ENCODE measurements at regions not wholly inside any gene's neighbourhood (a gene's known extent, or its start where the extent isn't known, plus 50 kb on each side); places are given as distances from the start of the nearest gene placed in this dataset.
A peak's percentile ranks its signal among the peaks of the same experiment; 100 is the strongest.

DNA sequence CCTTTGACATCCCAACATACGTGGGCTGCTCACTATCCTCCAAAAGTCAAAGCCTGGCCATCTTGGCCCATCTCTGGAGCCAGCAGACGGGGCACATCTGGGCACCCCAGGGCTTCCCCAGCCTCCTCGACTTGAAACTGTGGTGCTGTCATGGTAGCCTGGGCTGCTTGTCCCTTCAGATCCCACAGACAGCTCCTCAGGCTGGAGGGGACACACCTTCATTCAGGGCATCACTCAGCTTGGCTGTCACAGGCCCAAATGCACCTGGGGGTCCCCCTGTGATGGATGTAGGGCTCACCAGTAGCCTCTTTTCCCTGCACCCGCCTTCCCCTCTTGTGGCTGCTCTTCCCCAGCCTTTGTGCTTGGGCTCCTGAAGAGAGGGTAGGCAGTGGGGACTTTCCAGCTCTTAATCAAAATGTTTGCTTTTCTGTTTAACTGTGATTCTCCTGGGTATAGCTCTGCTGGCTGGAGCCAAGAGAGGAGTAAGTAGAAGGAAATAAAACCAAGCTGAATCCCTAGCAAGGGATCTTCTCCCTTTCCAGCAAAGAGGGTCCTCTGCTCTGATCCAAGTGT lies 92.3 kb downstream of the GYPC start:
- Histone ChIP-seq H3K36me3 (ENCODE audit: control insufficient read depth in 2 of 3, insufficient read depth in 3 of 3, low read length in 3 of 3) (no peaks in the 10 kb centered on the region), H3K9me3 (ENCODE audit: control insufficient read depth in 2 of 3, insufficient read depth in 1 of 3, low read length in 3 of 3) (no peaks in the 10 kb centered on the region), H3K4me1 (ENCODE audit: control insufficient read depth in 2 of 3, insufficient read depth in 2 of 3, low read depth in 1 of 3, low read length in 3 of 3) (no peaks in the 10 kb centered on the region), H3K27me3 (ENCODE audit: control insufficient read depth, insufficient read depth, low read length) (no peaks in the 10 kb centered on the region), H3K27ac (ENCODE audit: low read depth in 2 of 2, low read length in 2 of 2) (no peak overlapping the region), H3K9ac (ENCODE audit: low read length in 3 of 3) (no peak overlapping the region), H3K4me3 (ENCODE audit: low read length in 3 of 3) (no peak overlapping the region)
- intact Hi-C loops (cut with DNase I) = no loop called here
- TF ChIP-seq, protein P1, sequence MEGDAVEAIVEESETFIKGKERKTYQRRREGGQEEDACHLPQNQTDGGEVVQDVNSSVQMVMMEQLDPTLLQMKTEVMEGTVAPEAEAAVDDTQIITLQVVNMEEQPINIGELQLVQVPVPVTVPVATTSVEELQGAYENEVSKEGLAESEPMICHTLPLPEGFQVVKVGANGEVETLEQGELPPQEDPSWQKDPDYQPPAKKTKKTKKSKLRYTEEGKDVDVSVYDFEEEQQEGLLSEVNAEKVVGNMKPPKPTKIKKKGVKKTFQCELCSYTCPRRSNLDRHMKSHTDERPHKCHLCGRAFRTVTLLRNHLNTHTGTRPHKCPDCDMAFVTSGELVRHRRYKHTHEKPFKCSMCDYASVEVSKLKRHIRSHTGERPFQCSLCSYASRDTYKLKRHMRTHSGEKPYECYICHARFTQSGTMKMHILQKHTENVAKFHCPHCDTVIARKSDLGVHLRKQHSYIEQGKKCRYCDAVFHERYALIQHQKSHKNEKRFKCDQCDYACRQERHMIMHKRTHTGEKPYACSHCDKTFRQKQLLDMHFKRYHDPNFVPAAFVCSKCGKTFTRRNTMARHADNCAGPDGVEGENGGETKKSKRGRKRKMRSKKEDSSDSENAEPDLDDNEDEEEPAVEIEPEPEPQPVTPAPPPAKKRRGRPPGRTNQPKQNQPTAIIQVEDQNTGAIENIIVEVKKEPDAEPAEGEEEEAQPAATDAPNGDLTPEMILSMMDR (IDR thresholded peaks at IDR 0.05; ENCODE audit: borderline replicate concordance, extremely low read depth, insufficient read depth) = no peak
- DNase-seq (peak in 1 of 5 donors; percentile 0), FAIRE-seq (no peak)

DNA sequence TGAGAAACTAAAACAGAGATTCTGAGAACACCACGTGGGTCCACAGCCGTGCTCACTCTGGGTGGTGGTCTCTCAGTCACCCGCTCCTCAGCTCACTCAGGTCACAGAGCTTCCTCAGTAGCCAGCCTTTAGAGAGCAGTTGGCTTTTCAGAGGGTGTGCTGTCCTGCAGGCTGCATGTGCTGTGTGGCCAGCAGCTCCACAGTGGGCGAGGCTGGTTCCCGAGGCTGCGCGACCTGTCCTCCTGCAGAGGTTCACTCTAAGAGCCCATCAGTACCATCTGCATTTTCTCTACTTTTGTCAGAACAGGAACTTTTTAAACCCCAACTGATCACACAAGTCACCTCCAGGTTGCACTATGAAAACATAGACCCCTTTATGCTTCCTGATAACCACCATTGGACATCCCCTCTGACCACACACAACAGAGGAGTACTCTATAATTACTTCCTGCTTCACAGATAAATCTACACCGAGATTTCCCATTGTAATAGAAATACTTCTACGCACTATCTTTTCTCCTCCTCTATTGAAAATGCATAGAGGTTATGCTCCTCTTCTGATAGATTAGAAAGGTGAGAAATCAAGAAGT lies 93.1 kb downstream of the GYPC start:
- Histone ChIP-seq H3K9me3 (ENCODE audit: control insufficient read depth in 2 of 3, insufficient read depth in 1 of 3, low read length in 3 of 3) (no peaks in the 10 kb centered on the region), H3K4me3 (ENCODE audit: low read length in 3 of 3) (no peak overlapping the region), H3K27ac (ENCODE audit: low read depth in 2 of 2, low read length in 2 of 2) (no peak overlapping the region), H3K36me3 (ENCODE audit: control insufficient read depth in 2 of 3, insufficient read depth in 3 of 3, low read length in 3 of 3) (no peaks in the 10 kb centered on the region), H3K4me1 (ENCODE audit: control insufficient read depth in 2 of 3, insufficient read depth in 2 of 3, low read depth in 1 of 3, low read length in 3 of 3) (no peaks in the 10 kb centered on the region), H3K9ac (ENCODE audit: low read length in 3 of 3) (no peak overlapping the region), H3K27me3 (ENCODE audit: control insufficient read depth, insufficient read depth, low read length) (no peaks in the 10 kb centered on the region)
- TF ChIP-seq, protein P1 (IDR thresholded peaks at IDR 0.05; ENCODE audit: borderline replicate concordance, extremely low read depth, insufficient read depth) = no peak
- FAIRE-seq (no peak), DNase-seq (peak in 1 of 5 donors; percentile 4)
- intact Hi-C loops (cut with DNase I) = no loop called here

DNA sequence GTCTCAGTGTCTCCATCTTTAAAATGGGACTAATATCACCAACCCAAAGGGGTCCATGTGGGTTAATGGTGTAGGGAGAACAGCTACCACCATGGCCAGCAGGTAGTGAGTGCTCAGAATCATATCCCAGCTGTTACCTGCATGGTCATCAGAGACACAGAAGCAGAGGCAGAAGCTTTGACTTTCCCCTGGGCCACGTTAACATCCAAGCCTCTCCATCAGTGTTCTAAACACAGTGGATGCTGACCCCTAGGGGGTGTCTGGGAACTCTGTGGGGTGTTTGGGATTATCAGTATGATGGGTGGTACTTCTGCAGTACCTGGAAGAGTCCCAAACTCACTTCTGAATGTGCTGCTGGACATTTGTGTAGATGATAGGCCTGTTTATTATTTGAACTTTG lies 93.6 kb downstream of the GYPC start:
- Histone ChIP-seq H3K9ac (ENCODE audit: low read length in 3 of 3) (no peak overlapping the region), H3K27me3 (ENCODE audit: control insufficient read depth, insufficient read depth, low read length) (no peaks in the 10 kb centered on the region), H3K4me1 (ENCODE audit: control insufficient read depth in 2 of 3, insufficient read depth in 2 of 3, low read depth in 1 of 3, low read length in 3 of 3) (no peaks in the 10 kb centered on the region), H3K36me3 (ENCODE audit: control insufficient read depth in 2 of 3, insufficient read depth in 3 of 3, low read length in 3 of 3) (no peaks in the 10 kb centered on the region), H3K4me3 (ENCODE audit: low read length in 3 of 3) (no peak overlapping the region), H3K27ac (ENCODE audit: low read depth in 2 of 2, low read length in 2 of 2) (no peak overlapping the region), H3K9me3 (ENCODE audit: control insufficient read depth in 2 of 3, insufficient read depth in 1 of 3, low read length in 3 of 3) (no peaks in the 10 kb centered on the region)
- TF ChIP-seq, protein P1 (IDR thresholded peaks at IDR 0.05; ENCODE audit: borderline replicate concordance, extremely low read depth, insufficient read depth) = no peak
- FAIRE-seq (no peak), DNase-seq (peak in 1 of 5 donors; percentile 8)
- intact Hi-C loops (cut with DNase I) = no loop called here
